Lung (tissue), 11 donors: ENCODE measurements at regions not wholly inside any gene's neighbourhood (a gene's known extent, or its start where the extent isn't known, plus 50 kb on each side); places are given as distances from the start of the nearest gene placed in this dataset.

Source experiments
- ATAC-seq: fragments of 200-7000 bp; cut with Tn5 transposase; one replicate; pipeline ENCODE4 v1.9.1; 2020; ENCODE audit warnings: moderate number of reproducible peaks; ENCODE audit not compliant: insufficient read depth, low FRiP score
- DNase-seq, 3 donors: peaks; one replicate each; pipeline ENCODE4 v3.0.0-alpha.2; 2013 to 2017
- H3K27ac ChIP-seq, 2 donors: one replicate each; pipeline ENCODE4 v1.5.1; 2013; ENCODE audit warnings: mild to moderate bottlenecking in 2 of 2, moderate library complexity in 2 of 2, control low read depth in 1 of 2, inconsistent platforms in 1 of 2, low read depth in 1 of 2, low read length in 1 of 2
- H3K27me3 ChIP-seq, 3 donors: one replicate each; pipeline ENCODE4 v1.5.1; 2013; ENCODE audit warnings: low read length in 2 of 3; ENCODE audit not compliant: control insufficient read depth in 3 of 3, insufficient read depth in 3 of 3
- H3K36me3 ChIP-seq, 4 donors: one replicate each; pipeline ENCODE4 v1.5.1; 2013; ENCODE audit warnings: low read length in 4 of 4, mild to moderate bottlenecking in 1 of 4, moderate library complexity in 1 of 4; ENCODE audit not compliant: control insufficient read depth in 4 of 4, insufficient read depth in 4 of 4
- H3K4me1 ChIP-seq, 5 donors: one replicate each; pipeline ENCODE4 v1.5.1; 2013; ENCODE audit warnings: low read length in 5 of 5, mild to moderate bottlenecking in 2 of 5, moderate library complexity in 1 of 5; ENCODE audit not compliant: control insufficient read depth in 5 of 5, insufficient read depth in 5 of 5
- H3K4me3 ChIP-seq: one replicate; pipeline ENCODE4 v1.5.1; 2013; ENCODE audit warnings: mild to moderate bottlenecking, control low read depth, moderate library complexity
- H3K9ac ChIP-seq, 2 donors: one replicate each; pipeline ENCODE4 v1.5.1; 2013; ENCODE audit warnings: low read length in 2 of 2, control low read depth in 1 of 2; ENCODE audit not compliant: insufficient read depth in 1 of 2
- H3K9me3 ChIP-seq, 4 donors: one replicate each; pipeline ENCODE4 v1.5.1; 2013; ENCODE audit warnings: low read length in 3 of 4, mild to moderate bottlenecking in 1 of 4, moderate library complexity in 1 of 4; ENCODE audit not compliant: control insufficient read depth in 4 of 4, insufficient read depth in 3 of 4
- CTCF ChIP-seq: IDR thresholded peaks from 2 replicates; pipeline ENCODE4 v1.5.1; 2012; ENCODE audit warnings: mild to moderate bottlenecking; ENCODE audit errors: control extremely low read depth, extremely low read depth
- WGBS, 2 donors: extraction: QIAGEN DNeasy Blood & Tissue Kit; methylation state at CpG; one replicate each; pipeline ENCODE4 v1.1.7; 2013; 5-methylcytosine and 5-hydroxymethylcytosine counted together
- donor health status: control.
- donor health status: control.
- donor health status: Bipolar disorder and iron deficiency.
- donor health status: healthy.
- donor health status: DM: yes; HTN: yes; CAD: no.

DNA sequence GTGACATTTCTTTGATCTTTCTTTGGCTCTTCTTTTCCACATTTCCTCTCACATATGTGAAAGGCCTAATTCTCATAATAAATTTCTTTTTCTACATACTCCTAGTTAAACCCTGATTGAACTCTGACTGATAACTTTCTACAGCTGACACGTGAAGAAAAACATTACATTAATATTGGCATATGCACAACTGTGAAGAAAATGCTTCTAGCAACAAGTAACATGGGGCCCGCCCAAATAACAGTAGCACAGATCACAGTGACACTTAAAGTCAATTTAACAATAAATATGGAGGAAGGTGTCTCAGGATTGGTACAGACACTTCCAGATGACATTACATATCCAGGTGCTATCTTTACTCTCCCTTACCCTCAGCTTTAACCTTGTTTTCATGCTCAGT lies 317.6 kb upstream of the ZNF385D start:
- Histone ChIP-seq H3K9ac (no peak overlapping the region), H3K4me1 (no peaks in the 10 kb centered on the region), H3K4me3 (no peak overlapping the region), H3K27ac (no peak overlapping the region), H3K27me3 (no peaks in the 10 kb centered on the region), H3K36me3 (no peaks in the 10 kb centered on the region), H3K9me3 (no peaks in the 10 kb centered on the region)
- ATAC-seq (no peak), DNase-seq (no peak)
- TF ChIP-seq CTCF: no peak
- WGBS, 2 donors: 82 to 85% methylated on average over 2 of the region's 2 CpGs

DNA sequence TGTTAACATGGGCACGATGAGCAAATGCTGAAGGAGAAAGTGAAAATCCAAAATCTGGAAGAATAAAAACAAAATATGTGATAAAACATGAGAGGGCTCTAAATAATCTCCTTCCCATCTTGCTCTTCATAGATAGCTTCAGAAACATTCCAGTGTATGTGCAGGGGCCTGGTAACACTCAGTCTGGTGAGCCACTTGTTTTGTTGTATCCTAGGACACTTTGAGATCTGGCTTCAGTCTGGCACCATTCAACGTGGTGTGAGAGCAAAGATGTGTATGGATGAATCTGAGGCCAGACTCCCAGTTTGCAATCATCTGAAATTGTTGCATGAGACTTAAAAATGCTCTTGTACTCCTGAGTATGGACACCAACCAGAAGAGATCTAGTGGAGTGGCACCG lies 337.2 kb upstream of the ZNF385D start:
- DNase-seq (no peak), ATAC-seq (no peak)
- H3K4me1 ChIP-seq: peaks cover 0 to 2% (median 0%) of the 10 kb centered on the region in 5 donors
- no peak overlapping the region for H3K4me3 ChIP-seq
- H3K27me3 ChIP-seq: no peaks in the 10 kb centered on the region
- 74 to 80% methylated on average over 3 of the region's 3 CpGs for WGBS, 2 donors
- no peak overlapping the region for H3K9ac ChIP-seq
- no peaks in the 10 kb centered on the region for H3K9me3 ChIP-seq
- TF ChIP-seq CTCF: no peak
- no peaks in the 10 kb centered on the region for H3K36me3 ChIP-seq
- no peak overlapping the region for H3K27ac ChIP-seq

DNA sequence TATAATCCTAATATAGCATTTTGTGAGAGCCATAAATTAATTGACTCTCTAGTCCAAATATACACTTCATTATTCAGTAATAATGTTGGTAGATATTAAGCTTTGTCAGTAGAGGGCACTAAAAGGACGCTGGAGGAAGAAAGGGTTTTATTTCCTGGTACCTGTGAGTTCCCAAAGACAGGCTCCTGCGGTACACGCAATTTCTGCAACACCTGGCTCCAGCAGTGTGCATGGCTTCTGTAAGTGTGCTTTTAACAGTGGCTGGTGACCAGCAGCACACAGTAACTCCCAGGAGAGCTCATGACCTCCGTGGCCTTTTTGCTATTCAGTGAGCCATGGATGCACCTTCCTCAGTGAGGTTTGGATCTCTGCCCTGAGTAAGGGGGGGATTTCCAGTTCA lies 338.3 kb upstream of the ZNF385D start:
- ATAC-seq (peak; percentile 62), DNase-seq (peak in 2 of 3 donors; percentile 37 to 61)
- no peaks in the 10 kb centered on the region for H3K27me3 ChIP-seq
- peaks cover 0 to 2% (median 0%) of the 10 kb centered on the region in 5 donors for H3K4me1 ChIP-seq
- no peaks in the 10 kb centered on the region for H3K36me3 ChIP-seq
- no peak overlapping the region for H3K4me3 ChIP-seq
- H3K9ac ChIP-seq: no peak overlapping the region
- no peak for TF ChIP-seq CTCF
- H3K9me3 ChIP-seq: no peaks in the 10 kb centered on the region
- no peak overlapping the region for H3K27ac ChIP-seq
- WGBS, 2 donors: 7 to 9% methylated on average over 4 of the region's 4 CpGs

GRCh38 chr3:22091329-22091728 lies 340.3 kb upstream of the ZNF385D start:
- Histone ChIP-seq H3K36me3 (no peaks in the 10 kb centered on the region), H3K27me3 (no peaks in the 10 kb centered on the region), H3K27ac (no peak overlapping the region), H3K9ac (no peak overlapping the region), H3K4me3 (no peak overlapping the region), H3K9me3 (no peaks in the 10 kb centered on the region), H3K4me1 (peaks cover 0 to 2% (median 0%) of the 10 kb centered on the region in 5 donors)
- no peak for TF ChIP-seq CTCF
- no peak for DNase-seq
- 80 to 85% methylated on average over 2 of the region's 2 CpGs for WGBS, 2 donors
- no peak for ATAC-seq
